HEK293 (cell line): ENCODE measurements at regions not wholly inside any gene's neighbourhood (a gene's known extent, or its start where the extent isn't known, plus 50 kb on each side); places are given as distances from the start of the nearest gene placed in this dataset.

ENCODE experiments used
- CTCF ChIA-PET: fragments of 350-600 bp; formaldehyde crosslinking; extraction: SDS; loops from one replicate; lab custom pipeline; 2021; ENCODE audit warnings: antibody characterized with exemption; lab: Yijun Ruan, JAX
- POLR2A ChIA-PET: fragments of 300-600 bp; formaldehyde crosslinking; extraction: SDS; loops from one replicate; lab custom pipeline; 2020; ENCODE audit warnings: antibody characterized with exemption, inconsistent platforms; lab: Yijun Ruan, JAX
- H3K27ac ChIP-seq: fragments of 200-500 bp; sonication (Bioruptor generic); 2 replicates; pipeline ENCODE4 v1.5.1; 2014; ENCODE audit warnings: low read depth, low read length, control low read depth, inconsistent platforms; ENCODE audit errors: extremely low read depth
- H3K36me3 ChIP-seq, 2 experiments: fragments of 200-500 bp in 1 of 2; sonication (Bioruptor generic) in 1 of 2; 1 replicate in 1 of 2; 2 replicates in 1 of 2; pipeline ENCODE4 v1.5.1; 2014 to 2017; ENCODE audit warnings: inconsistent platforms in 2 of 2, low read length in 2 of 2; ENCODE audit not compliant: control insufficient read depth in 2 of 2, insufficient read depth in 1 of 2
- H3K4me1 ChIP-seq: fragments of 200-500 bp; sonication (Bioruptor generic); 2 replicates; pipeline ENCODE4 v1.5.1; 2014; ENCODE audit warnings: mild to moderate bottlenecking, low read length, inconsistent platforms; ENCODE audit not compliant: control insufficient read depth, insufficient read depth
- H3K4me3 ChIP-seq: 2 replicates; pipeline ENCODE4 v1.5.1; 2011; ENCODE audit warnings: low read depth, mild to moderate bottlenecking, control low read depth, low read length, moderate library complexity
- H3K9me3 ChIP-seq: fragments of 200-500 bp; sonication (Bioruptor generic); 2 replicates; pipeline ENCODE4 v1.5.1; 2014; ENCODE audit warnings: low read depth, low read length, inconsistent platforms; ENCODE audit not compliant: control insufficient read depth, insufficient read depth
- FEZF1 ChIP-seq: fragments of 450-650 bp; formaldehyde crosslinking; IDR thresholded peaks from 2 replicates; pipeline ENCODE4 v1.5.1; 2016; ENCODE audit warnings: missing biosample characterization, missing genetic modification characterization
- HOXA7 ChIP-seq: sonication (generic); formaldehyde crosslinking; IDR thresholded peaks from 2 replicates; pipeline ENCODE4 v1.8.1; 2022; ENCODE audit warnings: missing genetic modification reagents, borderline replicate concordance
- IKZF3 ChIP-seq: fragments of 450-650 bp; IDR thresholded peaks from 2 replicates; pipeline ENCODE4 v1.5.0; 2018; ENCODE audit warnings: missing biosample characterization, mild to moderate bottlenecking, missing genetic modification characterization, moderate library complexity
- OVOL3 ChIP-seq: fragments of 450-650 bp; formaldehyde crosslinking; IDR thresholded peaks from 2 replicates; pipeline ENCODE4 v1.5.1; 2016; ENCODE audit warnings: missing biosample characterization, missing genetic modification characterization
- SCRT1 ChIP-seq: fragments of 450-650 bp; formaldehyde crosslinking; IDR thresholded peaks from 2 replicates; pipeline ENCODE4 v1.5.1; 2016; ENCODE audit warnings: missing biosample characterization, missing genetic modification characterization, borderline replicate concordance
- SETDB1 ChIP-seq: IDR thresholded peaks from one replicate; pipeline ENCODE4 v1.6.1; 2017; ENCODE audit warnings: mild to moderate bottlenecking, low read length, moderate library complexity, mixed read lengths; ENCODE audit not compliant: insufficient read length
- YY2 ChIP-seq: fragments of 450-650 bp; formaldehyde crosslinking; IDR thresholded peaks from 2 replicates; pipeline ENCODE4 v1.5.1; 2016; ENCODE audit warnings: missing biosample characterization, missing genetic modification characterization
- ZFP37 ChIP-seq: fragments of 450-650 bp; formaldehyde crosslinking; IDR thresholded peaks from 2 replicates; pipeline ENCODE4 v1.5.1; 2016; ENCODE audit warnings: missing biosample characterization, missing genetic modification characterization
- ZNF10 ChIP-seq: fragments of 450-650 bp; formaldehyde crosslinking; IDR thresholded peaks from 2 replicates; pipeline ENCODE4 v1.5.1; 2017; ENCODE audit warnings: missing biosample characterization, missing genetic modification characterization
- ZNF366 ChIP-seq: fragments of 450-650 bp; formaldehyde crosslinking; conservative IDR thresholded peaks from 2 replicates; pipeline ENCODE4 v1.5.1; 2016; ENCODE audit warnings: missing biosample characterization, missing genetic modification characterization
- ZNF394 ChIP-seq: fragments of 450-650 bp; formaldehyde crosslinking; IDR thresholded peaks from 2 replicates; pipeline ENCODE4 v1.5.1; 2016; ENCODE audit warnings: missing biosample characterization, missing genetic modification characterization, mild to moderate bottlenecking, moderate library complexity, borderline replicate concordance
- ZNF510 ChIP-seq: fragments of 450-650 bp; formaldehyde crosslinking; IDR thresholded peaks from 2 replicates; pipeline ENCODE4 v1.5.1; 2018; ENCODE audit warnings: mild to moderate bottlenecking, missing genetic modification characterization, missing biosample characterization; ENCODE audit not compliant: insufficient replicate concordance
- ZNF530 ChIP-seq: fragments of 450-650 bp; formaldehyde crosslinking; IDR thresholded peaks from 2 replicates; pipeline ENCODE4 v1.5.1; 2016; ENCODE audit warnings: low read depth, missing biosample characterization, missing genetic modification characterization
- ZNF558 ChIP-seq: fragments of 450-650 bp; formaldehyde crosslinking; IDR thresholded peaks from 2 replicates; pipeline ENCODE4 v1.5.1; 2016; ENCODE audit warnings: missing biosample characterization, missing genetic modification characterization
- ZNF561 ChIP-seq: fragments of 450-650 bp; IDR thresholded peaks from 2 replicates; pipeline ENCODE4 v1.5.1; 2018; ENCODE audit warnings: missing biosample characterization, missing genetic modification characterization, borderline replicate concordance
- ZNF585B ChIP-seq: fragments of 450-650 bp; formaldehyde crosslinking; IDR thresholded peaks from 2 replicates; pipeline ENCODE4 v1.5.1; 2016; ENCODE audit warnings: missing biosample characterization, missing genetic modification characterization
- ZNF843 ChIP-seq: fragments of 450-650 bp; formaldehyde crosslinking; IDR thresholded peaks from 2 replicates; pipeline ENCODE4 v1.5.1; 2016; ENCODE audit warnings: missing biosample characterization, missing genetic modification characterization
- TF ChIP-seq, protein P1 (sequence below): fragments of 450-650 bp; IDR thresholded peaks from 2 replicates; pipeline ENCODE4 v1.5.1; 2018; ENCODE audit warnings: missing biosample characterization, missing genetic modification characterization
- TF ChIP-seq, protein P2 (sequence below): fragments of 450-650 bp; formaldehyde crosslinking; IDR thresholded peaks from 2 replicates; pipeline ENCODE4 v1.5.1; 2017; ENCODE audit warnings: missing biosample characterization, missing genetic modification characterization
- TF ChIP-seq, protein P3 (sequence below): fragments of 450-650 bp; formaldehyde crosslinking; IDR thresholded peaks from 2 replicates; pipeline ENCODE4 v1.5.1; 2016; ENCODE audit warnings: missing biosample characterization, missing genetic modification characterization
- TF ChIP-seq, protein P4 (sequence below): fragments of 450-650 bp; formaldehyde crosslinking; IDR thresholded peaks from 2 replicates; pipeline ENCODE4 v1.5.1; 2016; ENCODE audit warnings: missing biosample characterization, missing genetic modification characterization, borderline replicate concordance
- TF ChIP-seq, protein P5 (sequence below): fragments of 450-650 bp; formaldehyde crosslinking; IDR thresholded peaks from 2 replicates; pipeline ENCODE4 v1.5.1; 2016; ENCODE audit warnings: missing biosample characterization, missing genetic modification characterization

DNA sequence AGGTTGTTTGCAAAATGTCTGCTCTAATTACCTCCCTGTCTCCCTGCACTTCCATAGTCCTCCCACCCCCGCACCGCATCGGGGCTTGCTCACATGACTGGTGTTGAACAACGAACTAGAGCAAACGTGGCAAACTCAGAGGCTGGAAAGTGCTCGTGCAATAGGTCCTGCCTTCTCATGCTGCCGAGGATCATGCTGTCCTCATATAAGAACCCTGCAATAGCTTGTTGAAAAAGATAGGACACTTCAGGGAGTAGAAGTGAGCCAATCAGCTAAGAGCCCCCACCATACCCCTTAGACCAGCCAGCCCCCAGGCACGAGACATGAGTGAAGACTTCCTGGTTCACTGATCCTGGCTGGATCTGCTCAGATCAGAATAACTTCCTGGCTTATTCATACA, 219.2 kb downstream of the C6orf118 start:
- Histone ChIP-seq H3K9me3 (no peaks in the 10 kb centered on the region), H3K27ac (no peak overlapping the region), H3K4me3 (no peak overlapping the region), H3K4me1 (no peaks in the 10 kb centered on the region), H3K36me3 (no peaks in the 10 kb centered on the region)
- CTCF ChIA-PET, result interaction anchor here (0.7 kb wide), 1 partner anchor 69 kb away, joined by 3 read pairs; no protein-coding TSS in a partner anchor
- TF ChIP-seq ZNF366 (tag by site-specific recombination) (no peak), SETDB1 (peak; percentile 56)
- TF ChIP-seq, protein P1, sequence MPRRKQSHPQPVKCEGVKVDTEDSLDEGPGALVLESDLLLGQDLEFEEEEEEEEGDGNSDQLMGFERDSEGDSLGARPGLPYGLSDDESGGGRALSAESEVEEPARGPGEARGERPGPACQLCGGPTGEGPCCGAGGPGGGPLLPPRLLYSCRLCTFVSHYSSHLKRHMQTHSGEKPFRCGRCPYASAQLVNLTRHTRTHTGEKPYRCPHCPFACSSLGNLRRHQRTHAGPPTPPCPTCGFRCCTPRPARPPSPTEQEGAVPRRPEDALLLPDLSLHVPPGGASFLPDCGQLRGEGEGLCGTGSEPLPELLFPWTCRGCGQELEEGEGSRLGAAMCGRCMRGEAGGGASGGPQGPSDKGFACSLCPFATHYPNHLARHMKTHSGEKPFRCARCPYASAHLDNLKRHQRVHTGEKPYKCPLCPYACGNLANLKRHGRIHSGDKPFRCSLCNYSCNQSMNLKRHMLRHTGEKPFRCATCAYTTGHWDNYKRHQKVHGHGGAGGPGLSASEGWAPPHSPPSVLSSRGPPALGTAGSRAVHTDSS (tag by site-specific recombination), result no peak
- POLR2A ChIA-PET, result no interaction called here

DNA sequence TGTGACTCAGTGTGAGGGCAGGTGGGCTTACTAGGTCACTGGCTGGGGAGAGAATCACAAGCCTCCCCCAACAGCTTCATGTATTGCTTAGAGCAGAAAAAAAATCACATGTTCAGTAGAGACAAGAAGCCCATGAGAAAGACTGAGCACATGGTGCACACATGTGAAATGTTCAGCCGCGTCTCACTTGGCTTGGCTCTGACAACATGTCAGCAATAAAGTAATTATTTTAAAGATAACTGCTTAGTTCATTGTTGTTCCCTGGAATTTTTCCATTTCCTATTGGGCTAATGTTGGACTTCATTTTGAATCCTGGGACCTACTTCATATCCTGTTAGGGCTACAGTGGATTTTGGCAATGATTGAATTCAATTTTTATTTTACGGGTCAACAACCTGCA, 222.6 kb downstream of the C6orf118 start:
- POLR2A ChIA-PET, result no interaction called here
- Histone ChIP-seq H3K27ac (no peak overlapping the region), H3K36me3 (no peaks in the 10 kb centered on the region), H3K4me3 (no peak overlapping the region), H3K4me1 (no peaks in the 10 kb centered on the region), H3K9me3 (no peaks in the 10 kb centered on the region)
- TF ChIP-seq SETDB1 (no peak), ZNF843 (tag by site-specific recombination) (no peak), FEZF1 (no peak), ZNF10 (tag by site-specific recombination) (no peak), ZNF510 (tag by site-specific recombination) (no peak)
- CTCF ChIA-PET, result no interaction called here

DNA sequence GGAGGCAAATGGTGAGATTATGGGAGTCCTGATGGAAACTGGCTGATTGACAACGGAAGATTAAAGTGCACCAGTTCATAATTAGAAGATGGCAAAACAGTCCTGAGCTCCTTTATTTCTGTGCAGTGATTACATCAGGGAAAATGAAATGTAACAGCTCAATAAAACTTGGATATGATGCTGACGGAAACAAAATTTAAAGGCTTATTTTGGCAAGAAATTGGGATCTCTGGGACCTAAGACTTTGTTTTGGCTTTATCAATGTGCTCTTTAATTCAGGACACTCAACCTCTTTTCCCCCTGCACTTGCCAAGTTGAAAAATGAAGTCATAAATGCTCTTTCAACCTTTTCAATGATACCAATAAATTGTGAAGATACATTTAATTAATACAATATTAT, 226.8 kb downstream of the C6orf118 start:
- no peak overlapping the region for H3K4me3 ChIP-seq
- H3K4me1 ChIP-seq, result no peaks in the 10 kb centered on the region
- no peaks in the 10 kb centered on the region for H3K9me3 ChIP-seq
- POLR2A ChIA-PET, result no interaction called here
- no peak overlapping the region for H3K27ac ChIP-seq
- TF ChIP-seq, protein P2, sequence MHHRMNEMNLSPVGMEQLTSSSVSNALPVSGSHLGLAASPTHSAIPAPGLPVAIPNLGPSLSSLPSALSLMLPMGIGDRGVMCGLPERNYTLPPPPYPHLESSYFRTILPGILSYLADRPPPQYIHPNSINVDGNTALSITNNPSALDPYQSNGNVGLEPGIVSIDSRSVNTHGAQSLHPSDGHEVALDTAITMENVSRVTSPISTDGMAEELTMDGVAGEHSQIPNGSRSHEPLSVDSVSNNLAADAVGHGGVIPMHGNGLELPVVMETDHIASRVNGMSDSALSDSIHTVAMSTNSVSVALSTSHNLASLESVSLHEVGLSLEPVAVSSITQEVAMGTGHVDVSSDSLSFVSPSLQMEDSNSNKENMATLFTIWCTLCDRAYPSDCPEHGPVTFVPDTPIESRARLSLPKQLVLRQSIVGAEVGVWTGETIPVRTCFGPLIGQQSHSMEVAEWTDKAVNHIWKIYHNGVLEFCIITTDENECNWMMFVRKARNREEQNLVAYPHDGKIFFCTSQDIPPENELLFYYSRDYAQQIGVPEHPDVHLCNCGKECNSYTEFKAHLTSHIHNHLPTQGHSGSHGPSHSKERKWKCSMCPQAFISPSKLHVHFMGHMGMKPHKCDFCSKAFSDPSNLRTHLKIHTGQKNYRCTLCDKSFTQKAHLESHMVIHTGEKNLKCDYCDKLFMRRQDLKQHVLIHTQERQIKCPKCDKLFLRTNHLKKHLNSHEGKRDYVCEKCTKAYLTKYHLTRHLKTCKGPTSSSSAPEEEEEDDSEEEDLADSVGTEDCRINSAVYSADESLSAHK (tag by site-specific recombination), result no peak
- TF ChIP-seq ZNF394, result no peak
- TF ChIP-seq, protein P3, sequence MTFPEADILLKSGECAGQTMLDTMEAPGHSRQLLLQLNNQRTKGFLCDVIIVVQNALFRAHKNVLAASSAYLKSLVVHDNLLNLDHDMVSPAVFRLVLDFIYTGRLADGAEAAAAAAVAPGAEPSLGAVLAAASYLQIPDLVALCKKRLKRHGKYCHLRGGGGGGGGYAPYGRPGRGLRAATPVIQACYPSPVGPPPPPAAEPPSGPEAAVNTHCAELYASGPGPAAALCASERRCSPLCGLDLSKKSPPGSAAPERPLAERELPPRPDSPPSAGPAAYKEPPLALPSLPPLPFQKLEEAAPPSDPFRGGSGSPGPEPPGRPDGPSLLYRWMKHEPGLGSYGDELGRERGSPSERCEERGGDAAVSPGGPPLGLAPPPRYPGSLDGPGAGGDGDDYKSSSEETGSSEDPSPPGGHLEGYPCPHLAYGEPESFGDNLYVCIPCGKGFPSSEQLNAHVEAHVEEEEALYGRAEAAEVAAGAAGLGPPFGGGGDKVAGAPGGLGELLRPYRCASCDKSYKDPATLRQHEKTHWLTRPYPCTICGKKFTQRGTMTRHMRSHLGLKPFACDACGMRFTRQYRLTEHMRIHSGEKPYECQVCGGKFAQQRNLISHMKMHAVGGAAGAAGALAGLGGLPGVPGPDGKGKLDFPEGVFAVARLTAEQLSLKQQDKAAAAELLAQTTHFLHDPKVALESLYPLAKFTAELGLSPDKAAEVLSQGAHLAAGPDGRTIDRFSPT (tag by site-specific recombination), result no peak
- TF ChIP-seq ZNF558, result no peak
- no peak for TF ChIP-seq IKZF3
- TF ChIP-seq ZNF585B, result no peak
- TF ChIP-seq YY2 (tag by site-specific recombination), result no peak
- no peak for TF ChIP-seq SETDB1
- TF ChIP-seq, protein P4, sequence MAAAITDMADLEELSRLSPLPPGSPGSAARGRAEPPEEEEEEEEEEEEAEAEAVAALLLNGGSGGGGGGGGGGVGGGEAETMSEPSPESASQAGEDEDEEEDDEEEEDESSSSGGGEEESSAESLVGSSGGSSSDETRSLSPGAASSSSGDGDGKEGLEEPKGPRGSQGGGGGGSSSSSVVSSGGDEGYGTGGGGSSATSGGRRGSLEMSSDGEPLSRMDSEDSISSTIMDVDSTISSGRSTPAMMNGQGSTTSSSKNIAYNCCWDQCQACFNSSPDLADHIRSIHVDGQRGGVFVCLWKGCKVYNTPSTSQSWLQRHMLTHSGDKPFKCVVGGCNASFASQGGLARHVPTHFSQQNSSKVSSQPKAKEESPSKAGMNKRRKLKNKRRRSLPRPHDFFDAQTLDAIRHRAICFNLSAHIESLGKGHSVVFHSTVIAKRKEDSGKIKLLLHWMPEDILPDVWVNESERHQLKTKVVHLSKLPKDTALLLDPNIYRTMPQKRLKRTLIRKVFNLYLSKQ (tag by site-specific recombination), result no peak
- TF ChIP-seq ZFP37 (tag by site-specific recombination), result no peak
- no peak for TF ChIP-seq OVOL3 (tag by site-specific recombination)
- no peak for TF ChIP-seq SCRT1 (tag by site-specific recombination)
- no peak for TF ChIP-seq ZNF530 (tag by site-specific recombination)
- TF ChIP-seq HOXA7 (CRISPR knock-in tag), result no peak
- TF ChIP-seq, protein P5, sequence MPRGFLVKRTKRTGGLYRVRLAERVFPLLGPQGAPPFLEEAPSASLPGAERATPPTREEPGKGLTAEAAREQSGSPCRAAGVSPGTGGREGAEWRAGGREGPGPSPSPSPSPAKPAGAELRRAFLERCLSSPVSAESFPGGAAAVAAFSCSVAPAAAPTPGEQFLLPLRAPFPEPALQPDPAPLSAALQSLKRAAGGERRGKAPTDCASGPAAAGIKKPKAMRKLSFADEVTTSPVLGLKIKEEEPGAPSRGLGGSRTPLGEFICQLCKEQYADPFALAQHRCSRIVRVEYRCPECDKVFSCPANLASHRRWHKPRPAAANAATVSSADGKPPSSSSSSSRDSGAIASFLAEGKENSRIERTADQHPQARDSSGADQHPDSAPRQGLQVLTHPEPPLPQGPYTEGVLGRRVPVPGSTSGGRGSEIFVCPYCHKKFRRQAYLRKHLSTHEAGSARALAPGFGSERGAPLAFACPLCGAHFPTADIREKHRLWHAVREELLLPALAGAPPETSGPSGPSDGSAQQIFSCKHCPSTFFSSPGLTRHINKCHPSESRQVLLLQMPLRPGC (tag by site-specific recombination), result no peak
- no peak for TF ChIP-seq ZNF561 (tag by site-specific recombination)
- H3K36me3 ChIP-seq, result no peaks in the 10 kb centered on the region
- CTCF ChIA-PET, result interaction anchor here (0.8 kb wide), 1 partner anchor 8 kb away, joined by 3 read pairs; no protein-coding TSS in a partner anchor
